ENCODE measurements at regions not wholly inside any gene's neighbourhood (a gene's known extent, or its start where the extent isn't known, plus 50 kb on each side); places are given as distances from the start of the nearest gene placed in this dataset.

DNA sequence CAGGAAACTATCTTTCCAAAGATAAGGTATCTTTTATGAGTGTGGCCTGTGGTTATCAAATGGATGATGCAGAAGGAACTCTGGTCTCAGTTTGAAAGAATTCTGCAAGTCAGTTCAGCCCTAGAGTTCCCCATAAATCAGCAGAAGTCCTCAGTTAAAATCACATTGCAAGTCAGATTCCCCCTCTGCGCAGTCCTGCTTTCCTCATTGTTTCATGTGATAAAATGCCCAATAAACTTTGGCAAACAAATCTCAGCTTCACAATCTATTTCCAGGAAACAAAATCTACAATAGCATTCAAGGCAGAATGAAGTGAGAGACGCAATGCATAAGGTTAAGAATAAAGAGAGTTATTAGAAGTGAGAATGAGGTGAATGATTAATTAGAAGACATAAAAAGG is 216.3 kb upstream of the KLHL1 start:
- H3K9me3 ChIP-seq (ENCODE audit: low read length) = no peaks in the 10 kb centered on the region
- TF ChIP-seq TAF1 (IDR thresholded peaks at IDR 0.05; ENCODE audit: low read depth) (no peak), SMC3 (conservative IDR thresholded peaks at IDR 0.05; ENCODE audit: poor library complexity) (no peak), POLR2AphosphoS5 (IDR thresholded peaks at IDR 0.05) (no peak), EZH2 (IDR thresholded peaks at IDR 0.05; ENCODE audit: borderline replicate concordance, insufficient read depth, low read length, poor library complexity, severe bottlenecking) (no peak), CTCF (IDR thresholded peaks at IDR 0.05; ENCODE audit: poor library complexity, severe bottlenecking) (no peak), MXI1 (conservative IDR thresholded peaks at IDR 0.05; ENCODE audit: poor library complexity, severe bottlenecking) (no peak), RAD21 (conservative IDR thresholded peaks at IDR 0.05) (no peak), EP300 (conservative IDR thresholded peaks at IDR 0.05; ENCODE audit: poor library complexity, severe bottlenecking) (no peak)
- TF ChIP-seq, protein P1, sequence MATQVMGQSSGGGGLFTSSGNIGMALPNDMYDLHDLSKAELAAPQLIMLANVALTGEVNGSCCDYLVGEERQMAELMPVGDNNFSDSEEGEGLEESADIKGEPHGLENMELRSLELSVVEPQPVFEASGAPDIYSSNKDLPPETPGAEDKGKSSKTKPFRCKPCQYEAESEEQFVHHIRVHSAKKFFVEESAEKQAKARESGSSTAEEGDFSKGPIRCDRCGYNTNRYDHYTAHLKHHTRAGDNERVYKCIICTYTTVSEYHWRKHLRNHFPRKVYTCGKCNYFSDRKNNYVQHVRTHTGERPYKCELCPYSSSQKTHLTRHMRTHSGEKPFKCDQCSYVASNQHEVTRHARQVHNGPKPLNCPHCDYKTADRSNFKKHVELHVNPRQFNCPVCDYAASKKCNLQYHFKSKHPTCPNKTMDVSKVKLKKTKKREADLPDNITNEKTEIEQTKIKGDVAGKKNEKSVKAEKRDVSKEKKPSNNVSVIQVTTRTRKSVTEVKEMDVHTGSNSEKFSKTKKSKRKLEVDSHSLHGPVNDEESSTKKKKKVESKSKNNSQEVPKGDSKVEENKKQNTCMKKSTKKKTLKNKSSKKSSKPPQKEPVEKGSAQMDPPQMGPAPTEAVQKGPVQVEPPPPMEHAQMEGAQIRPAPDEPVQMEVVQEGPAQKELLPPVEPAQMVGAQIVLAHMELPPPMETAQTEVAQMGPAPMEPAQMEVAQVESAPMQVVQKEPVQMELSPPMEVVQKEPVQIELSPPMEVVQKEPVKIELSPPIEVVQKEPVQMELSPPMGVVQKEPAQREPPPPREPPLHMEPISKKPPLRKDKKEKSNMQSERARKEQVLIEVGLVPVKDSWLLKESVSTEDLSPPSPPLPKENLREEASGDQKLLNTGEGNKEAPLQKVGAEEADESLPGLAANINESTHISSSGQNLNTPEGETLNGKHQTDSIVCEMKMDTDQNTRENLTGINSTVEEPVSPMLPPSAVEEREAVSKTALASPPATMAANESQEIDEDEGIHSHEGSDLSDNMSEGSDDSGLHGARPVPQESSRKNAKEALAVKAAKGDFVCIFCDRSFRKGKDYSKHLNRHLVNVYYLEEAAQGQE (IDR thresholded peaks at IDR 0.05; ENCODE audit: borderline replicate concordance) = no peak
- no peaks in the 10 kb centered on the region for H3K36me3 ChIP-seq (ENCODE audit: insufficient read depth, low read length)
- no peaks in the 10 kb centered on the region for H3K9me2 ChIP-seq (ENCODE audit: insufficient read depth, low read length)
- H3K27ac ChIP-seq (ENCODE audit: low read length) = no peak overlapping the region
- no peak overlapping the region for H3K4me3 ChIP-seq (ENCODE audit: low read length)
- H3K4me2 ChIP-seq (ENCODE audit: low read length) = no peak overlapping the region
- H2AFZ ChIP-seq (ENCODE audit: low read depth, low read length) = no peak overlapping the region
- no peak overlapping the region for H3K9ac ChIP-seq (ENCODE audit: low read length)
- no peaks in the 10 kb centered on the region for H3K79me2 ChIP-seq (replicated peaks; ENCODE audit: insufficient read depth, low read length)
- no peaks in the 10 kb centered on the region for H4K20me1 ChIP-seq (ENCODE audit: insufficient read depth)
- no peaks in the 10 kb centered on the region for H3K27me3 ChIP-seq (ENCODE audit: insufficient read depth, low read depth, low read length)
- H3F3A ChIP-seq (ENCODE audit: insufficient read depth, low read length, poor library complexity, severe bottlenecking) = no peaks in the 10 kb centered on the region

GRCh38 chr13:70311191-70311590 is 202.9 kb upstream of the KLHL1 start:
- Histone ChIP-seq H3K9ac (ENCODE audit: low read length) (no peak overlapping the region), H4K20me1 (ENCODE audit: insufficient read depth) (no peaks in the 10 kb centered on the region), H3K9me3 (ENCODE audit: low read length) (no peaks in the 10 kb centered on the region), H3F3A (ENCODE audit: insufficient read depth, low read length, poor library complexity, severe bottlenecking) (no peaks in the 10 kb centered on the region), H3K27ac (ENCODE audit: low read length) (no peak overlapping the region), H3K4me2 (ENCODE audit: low read length) (no peak overlapping the region), H3K9me2 (ENCODE audit: insufficient read depth, low read length) (no peaks in the 10 kb centered on the region), H3K4me3 (ENCODE audit: low read length) (no peak overlapping the region), H3K36me3 (ENCODE audit: insufficient read depth, low read length) (no peaks in the 10 kb centered on the region), H2AFZ (ENCODE audit: low read depth, low read length) (no peak overlapping the region), H3K79me2 (replicated peaks; ENCODE audit: insufficient read depth, low read length) (no peaks in the 10 kb centered on the region), H3K27me3 (ENCODE audit: insufficient read depth, low read depth, low read length) (no peaks in the 10 kb centered on the region)
- TF ChIP-seq MXI1 (conservative IDR thresholded peaks at IDR 0.05; ENCODE audit: poor library complexity, severe bottlenecking) = no peak
- TF ChIP-seq RAD21 (conservative IDR thresholded peaks at IDR 0.05) = no peak
- no peak for TF ChIP-seq EZH2 (IDR thresholded peaks at IDR 0.05; ENCODE audit: borderline replicate concordance, insufficient read depth, low read length, poor library complexity, severe bottlenecking)
- TF ChIP-seq TAF1 (IDR thresholded peaks at IDR 0.05; ENCODE audit: low read depth) = no peak
- no peak for TF ChIP-seq CTCF (IDR thresholded peaks at IDR 0.05; ENCODE audit: poor library complexity, severe bottlenecking)
- no peak for TF ChIP-seq SMC3 (conservative IDR thresholded peaks at IDR 0.05; ENCODE audit: poor library complexity)
- TF ChIP-seq EP300 (conservative IDR thresholded peaks at IDR 0.05; ENCODE audit: poor library complexity, severe bottlenecking) = no peak
- TF ChIP-seq, protein P1 (IDR thresholded peaks at IDR 0.05; ENCODE audit: borderline replicate concordance) = no peak
- no peak for TF ChIP-seq POLR2AphosphoS5 (IDR thresholded peaks at IDR 0.05)

Measured in neural cell (in vitro differentiated cells).